ENCODE measurements at regions not wholly inside any gene's neighbourhood (a gene's known extent, or its start where the extent isn't known, plus 50 kb on each side); places are given as distances from the start of the nearest gene placed in this dataset.

DNA sequence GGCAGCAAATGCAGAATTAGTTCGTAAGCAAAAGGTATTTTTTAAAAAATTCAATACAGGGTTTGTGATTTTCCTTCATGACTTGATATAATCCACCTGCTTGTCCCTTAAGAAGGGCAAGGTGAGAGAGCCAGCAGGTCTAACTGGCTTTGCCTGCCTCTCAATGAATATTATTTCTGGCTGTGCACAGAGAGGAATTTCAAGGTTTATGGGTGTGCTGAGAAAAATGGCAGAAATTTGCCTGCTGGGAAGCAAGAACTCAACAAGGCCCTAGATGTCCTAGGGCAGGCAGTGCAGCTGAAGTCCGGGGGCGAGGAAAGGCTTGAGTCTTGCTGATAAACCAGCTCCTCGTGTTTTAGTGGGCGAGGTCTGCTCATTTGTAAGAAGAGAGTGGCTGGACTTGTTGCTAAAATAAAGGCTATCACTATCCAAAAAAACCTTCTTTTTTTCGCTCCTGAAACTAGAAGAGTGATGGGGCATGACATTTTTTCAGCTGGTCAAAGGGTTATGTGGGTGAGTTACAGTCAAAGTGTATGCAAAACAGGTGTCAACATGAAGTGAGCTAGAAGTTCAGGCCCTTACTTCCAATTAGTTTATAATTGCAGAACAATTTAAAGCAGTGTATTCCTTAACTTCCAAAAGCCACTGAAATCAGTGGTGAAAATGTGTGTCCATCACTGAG, 385.8 kb upstream of the KLF6 start:
- no peak overlapping the region for H3K4me3 ChIP-seq (replicated peaks; ENCODE audit: low read depth, low read length)
- TF ChIP-seq, protein P1, sequence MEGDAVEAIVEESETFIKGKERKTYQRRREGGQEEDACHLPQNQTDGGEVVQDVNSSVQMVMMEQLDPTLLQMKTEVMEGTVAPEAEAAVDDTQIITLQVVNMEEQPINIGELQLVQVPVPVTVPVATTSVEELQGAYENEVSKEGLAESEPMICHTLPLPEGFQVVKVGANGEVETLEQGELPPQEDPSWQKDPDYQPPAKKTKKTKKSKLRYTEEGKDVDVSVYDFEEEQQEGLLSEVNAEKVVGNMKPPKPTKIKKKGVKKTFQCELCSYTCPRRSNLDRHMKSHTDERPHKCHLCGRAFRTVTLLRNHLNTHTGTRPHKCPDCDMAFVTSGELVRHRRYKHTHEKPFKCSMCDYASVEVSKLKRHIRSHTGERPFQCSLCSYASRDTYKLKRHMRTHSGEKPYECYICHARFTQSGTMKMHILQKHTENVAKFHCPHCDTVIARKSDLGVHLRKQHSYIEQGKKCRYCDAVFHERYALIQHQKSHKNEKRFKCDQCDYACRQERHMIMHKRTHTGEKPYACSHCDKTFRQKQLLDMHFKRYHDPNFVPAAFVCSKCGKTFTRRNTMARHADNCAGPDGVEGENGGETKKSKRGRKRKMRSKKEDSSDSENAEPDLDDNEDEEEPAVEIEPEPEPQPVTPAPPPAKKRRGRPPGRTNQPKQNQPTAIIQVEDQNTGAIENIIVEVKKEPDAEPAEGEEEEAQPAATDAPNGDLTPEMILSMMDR (IDR thresholded peaks at IDR 0.05; ENCODE audit: low read depth, low read length, missing control alignments), result no peak
- no peak for DNase-seq (ENCODE audit: extremely low read depth, low read depth)

DNA sequence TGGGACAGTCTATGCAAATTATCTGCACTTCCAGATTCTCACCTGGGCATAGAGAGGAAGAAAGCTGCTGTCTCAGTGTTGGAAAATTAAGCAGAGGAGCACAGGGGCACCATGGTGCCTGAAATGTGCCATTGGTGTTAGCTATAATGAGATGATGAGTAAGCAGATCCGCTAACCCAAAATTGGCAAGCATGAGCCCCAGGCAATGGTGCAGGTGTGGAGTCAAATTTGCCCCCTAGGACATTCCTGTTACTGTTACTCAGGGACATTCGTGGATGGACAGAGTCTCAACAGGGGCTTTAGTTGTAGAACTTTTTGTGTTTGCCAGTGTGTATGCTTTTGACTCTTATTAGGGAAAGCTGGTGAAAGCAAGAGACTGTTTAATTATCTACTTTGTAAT, 385.2 kb upstream of the KLF6 start:
- no peak for DNase-seq (ENCODE audit: extremely low read depth, low read depth)
- H3K4me3 ChIP-seq (replicated peaks; ENCODE audit: low read depth, low read length), result no peak overlapping the region
- TF ChIP-seq, protein P1 (IDR thresholded peaks at IDR 0.05; ENCODE audit: low read depth, low read length, missing control alignments), result no peak

DNA sequence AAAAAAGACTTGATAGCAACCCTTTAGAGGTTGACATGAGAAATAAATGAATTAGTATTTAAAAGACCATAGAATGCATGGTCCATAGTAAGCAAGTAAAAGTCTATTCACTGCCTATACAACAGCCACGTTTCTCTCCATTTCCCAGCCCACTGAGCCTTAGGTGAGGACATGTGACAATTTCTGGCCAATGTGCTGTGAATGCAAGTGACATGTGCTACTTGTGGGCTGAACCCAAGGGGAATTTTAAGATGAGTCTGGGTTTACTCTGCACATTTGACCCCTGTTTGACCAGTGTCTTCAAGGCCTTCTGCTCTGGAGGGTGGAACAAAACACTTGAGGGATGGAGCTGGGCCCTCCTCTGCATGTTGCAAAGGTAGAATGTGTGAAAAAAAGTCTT, 384.4 kb upstream of the KLF6 start:
- DNase-seq (ENCODE audit: extremely low read depth, low read depth), result no peak
- H3K4me3 ChIP-seq (replicated peaks; ENCODE audit: low read depth, low read length), result no peak overlapping the region
- TF ChIP-seq, protein P1 (IDR thresholded peaks at IDR 0.05; ENCODE audit: low read depth, low read length, missing control alignments), result no peak

DNA sequence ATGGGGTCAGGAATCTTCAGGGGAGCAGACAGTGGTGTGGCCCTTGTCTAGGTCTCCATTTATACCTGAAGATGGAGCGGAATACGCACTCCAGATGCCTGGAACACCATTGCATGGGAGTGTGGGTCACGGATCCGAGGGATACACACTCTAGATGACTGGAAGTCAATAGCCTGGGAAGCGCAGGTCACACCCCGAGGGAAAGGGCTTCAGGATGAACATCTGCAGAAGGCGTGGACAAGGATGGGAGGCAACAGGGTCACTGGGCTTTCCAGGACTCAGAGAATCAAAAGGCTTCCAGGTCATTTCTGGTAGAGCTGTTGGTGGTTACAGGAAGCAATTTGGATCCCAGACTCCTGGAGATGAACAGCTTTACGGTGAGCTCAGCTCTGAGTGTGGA, 382.2 kb upstream of the KLF6 start:
- no peak overlapping the region for H3K4me3 ChIP-seq (replicated peaks; ENCODE audit: low read depth, low read length)
- DNase-seq (ENCODE audit: extremely low read depth, low read depth), result no peak
- TF ChIP-seq, protein P1 (IDR thresholded peaks at IDR 0.05; ENCODE audit: low read depth, low read length, missing control alignments), result no peak

DNA sequence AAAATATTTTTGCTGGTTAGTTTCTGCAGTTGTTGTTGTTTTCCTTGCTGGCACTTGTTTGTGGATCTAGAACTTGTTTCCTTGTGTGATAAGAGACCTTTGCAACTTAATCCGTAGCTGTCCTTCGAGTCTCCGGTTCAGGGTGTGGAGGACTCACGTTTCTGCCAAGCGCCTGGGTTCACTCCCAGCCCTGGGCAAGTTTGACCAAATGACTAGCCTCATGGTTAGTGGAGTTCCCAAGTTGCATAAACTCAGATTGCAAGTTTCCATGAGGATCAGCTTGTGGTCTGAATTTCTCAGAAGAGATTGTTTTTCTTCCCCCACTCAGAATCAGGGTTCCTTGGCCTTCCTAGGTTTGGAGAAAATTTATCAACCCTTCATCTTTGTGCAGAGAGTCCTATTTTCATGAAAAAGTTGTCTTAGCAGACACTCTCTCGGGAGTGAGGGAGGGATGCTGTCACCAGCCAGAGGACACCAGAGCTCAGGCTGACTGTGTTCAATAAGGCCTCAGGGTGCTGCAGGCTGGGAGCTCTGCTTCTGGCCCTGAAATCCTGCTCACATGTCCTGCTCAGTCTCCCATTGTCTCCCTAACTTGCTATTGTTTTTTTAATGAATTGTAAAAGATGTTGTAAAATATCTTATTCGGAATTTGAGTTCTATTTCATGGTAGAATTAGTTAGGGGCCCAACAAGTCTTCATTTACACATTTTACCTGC, 377.7 kb upstream of the KLF6 start:
- TF ChIP-seq, protein P1 (IDR thresholded peaks at IDR 0.05; ENCODE audit: low read depth, low read length, missing control alignments), result no peak
- H3K4me3 ChIP-seq (replicated peaks; ENCODE audit: low read depth, low read length), result no peak overlapping the region
- no peak for DNase-seq (ENCODE audit: extremely low read depth, low read depth)

DNA sequence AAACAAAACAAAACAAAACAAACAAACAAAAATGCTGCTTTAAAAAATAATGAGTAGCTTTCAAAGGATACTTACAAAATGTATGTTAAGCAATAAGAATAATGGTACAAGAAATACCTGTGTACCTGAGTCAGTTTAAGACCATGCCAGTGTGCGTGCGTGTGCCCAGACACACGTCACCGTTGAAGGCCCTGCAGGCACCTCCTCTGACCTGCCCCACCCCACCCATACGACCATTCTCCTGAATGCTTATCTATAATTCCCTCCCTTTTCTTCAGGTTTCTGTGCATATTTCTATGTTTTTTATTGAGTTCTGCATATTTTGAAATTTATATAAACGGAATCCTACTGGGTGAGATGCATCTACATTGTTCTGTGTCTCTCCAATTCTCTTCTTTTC, 374.2 kb upstream of the KLF6 start:
- TF ChIP-seq, protein P1 (IDR thresholded peaks at IDR 0.05; ENCODE audit: low read depth, low read length, missing control alignments), result no peak
- DNase-seq (ENCODE audit: extremely low read depth, low read depth), result no peak
- H3K4me3 ChIP-seq (replicated peaks; ENCODE audit: low read depth, low read length), result no peak overlapping the region
